OCI-LY7 (cell line): ENCODE measurements at regions not wholly inside any gene's neighbourhood (a gene's known extent, or its start where the extent isn't known, plus 50 kb on each side); places are given as distances from the start of the nearest gene placed in this dataset.
"Not testable (repeated sequence)": the region's sequence is repeated elsewhere in the genome, so short reads cannot be mapped to it uniquely, and the experiment has no call there.

ENCODE experiments used
- BruUV-seq: library from RNA; stranded (reverse); fragments of 400-500 nt; replicated peaks from 2 replicates; lab custom pipeline; 2021; lab: Mats Ljungman, UMichigan
- CTCF ChIA-PET: fragments of 300-600 bp; sonication (Branson Sonifier 250); formaldehyde crosslinking; loops from one replicate; lab custom pipeline; 2022; ENCODE audit warnings: antibody characterized with exemption; ENCODE audit not compliant: unreplicated experiment; lab: Charles Lee
- POLR2A ChIA-PET: fragments of 300-600 bp; sonication (Branson Sonifier 250); formaldehyde crosslinking; loops from one replicate; lab custom pipeline; 2022; ENCODE audit warnings: antibody characterized with exemption; lab: Charles Lee
- DNase-seq: peaks from one replicate; pipeline ENCODE4 v3.0.0-alpha.2; 2015; ENCODE audit warnings: low spot score
- H2AFZ ChIP-seq: fragments of 200-600 bp; sonication (generic), shearing (Covaris generic); 2 replicates; pipeline ENCODE4 v1.6.1; 2014; ENCODE audit warnings: mild to moderate bottlenecking, antibody characterized with exemption, low read length, moderate library complexity
- H3K27ac ChIP-seq: fragments of 200-600 bp; sonication (generic); 2 replicates; pipeline ENCODE4 v1.5.1; 2014; ENCODE audit warnings: mixed run types, low read depth, mild to moderate bottlenecking, moderate library complexity, low read length, inconsistent platforms; ENCODE audit not compliant: poor library complexity, severe bottlenecking
- H3K36me3 ChIP-seq: fragments of 200-600 bp; sonication (generic); 2 replicates; pipeline ENCODE4 v1.6.1; 2014; ENCODE audit warnings: mild to moderate bottlenecking, antibody characterized with exemption, low read length, moderate library complexity, mixed read lengths; ENCODE audit not compliant: insufficient read depth
- H3K4me1 ChIP-seq: fragments of 200-600 bp; sonication (generic); 2 replicates; pipeline ENCODE4 v1.5.1; 2014; ENCODE audit warnings: mild to moderate bottlenecking, low read length; ENCODE audit not compliant: insufficient read depth, poor library complexity, severe bottlenecking
- H3K4me2 ChIP-seq: fragments of 200-600 bp; sonication (generic); 2 replicates; pipeline ENCODE4 v1.6.1; 2014; ENCODE audit warnings: mild to moderate bottlenecking, low read length
- H3K4me3 ChIP-seq: fragments of 200-600 bp; sonication (generic); 2 replicates; pipeline ENCODE4 v1.5.1; 2014; ENCODE audit warnings: mild to moderate bottlenecking, low read depth, low read length; ENCODE audit not compliant: poor library complexity, severe bottlenecking
- H3K79me2 ChIP-seq: fragments of 200-600 bp; sonication (generic); 2 replicates; pipeline ENCODE4 v1.6.1; 2016; ENCODE audit warnings: low read depth, mild to moderate bottlenecking, low read length, moderate library complexity, mixed read lengths; ENCODE audit not compliant: insufficient read depth
- H3K9me2 ChIP-seq: fragments of 200-600 bp; sonication (generic); 2 replicates; pipeline ENCODE4 v1.6.1; 2016; ENCODE audit warnings: mild to moderate bottlenecking, low read length, mixed read lengths; ENCODE audit not compliant: insufficient read depth
- H3K9me3 ChIP-seq: fragments of 200-600 bp; sonication (generic); 2 replicates; pipeline ENCODE4 v1.6.1; 2014; ENCODE audit warnings: mild to moderate bottlenecking, mixed run types, low read length, mixed read lengths
- H4K20me1 ChIP-seq: fragments of 200-600 bp; sonication (generic); 2 replicates; pipeline ENCODE4 v1.6.1; 2014; ENCODE audit warnings: mild to moderate bottlenecking, antibody characterized with exemption, low read length, moderate library complexity, mixed read lengths; ENCODE audit not compliant: insufficient read depth
- EZH2phosphoT487 ChIP-seq: fragments of 200-600 bp; sonication (generic); IDR thresholded peaks from 2 replicates; pipeline ENCODE4 v1.6.1; 2018; ENCODE audit warnings: low read depth, borderline replicate concordance, mild to moderate bottlenecking, mixed run types, antibody characterized with exemption, low read length, moderate library complexity, mixed read lengths
- intact Hi-C: fragments of 100-400 bp; cut with micrococcal nuclease; formaldehyde crosslinking; loops from one replicate; pipeline ENCODE4 v1.10.0; 2022; ENCODE audit not compliant: unreplicated experiment
- TF ChIP-seq, protein P1 (sequence below): fragments of 200-600 bp; sonication (generic); conservative IDR thresholded peaks from 2 replicates; pipeline ENCODE4 v1.5.1; 2014; ENCODE audit warnings: mild to moderate bottlenecking, antibody characterized with exemption, low read length, moderate library complexity, mixed read lengths

DNA sequence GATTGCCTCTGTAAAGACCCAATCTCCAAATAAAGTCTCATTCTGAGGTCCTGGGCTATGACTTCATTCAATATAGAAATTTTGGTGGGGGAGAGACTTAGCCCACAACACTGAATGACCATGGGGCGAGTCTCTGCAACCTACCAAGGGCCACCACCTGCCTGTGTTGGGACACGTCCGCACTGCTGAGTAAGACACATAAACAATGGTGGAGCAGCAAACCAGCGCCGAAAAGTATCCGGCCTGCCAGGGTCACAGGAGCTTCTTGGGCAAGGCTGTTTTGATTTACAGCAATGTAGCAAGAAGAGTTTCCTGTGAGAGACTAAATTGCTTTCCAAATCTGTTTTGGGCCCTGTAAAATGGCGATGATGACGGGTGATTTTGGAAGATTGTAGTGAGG, 122.3 kb downstream of the SHANK2 start:
- Histone ChIP-seq H3K36me3 (no peaks in the 10 kb centered on the region), H3K4me1 (no peaks in the 10 kb centered on the region), H3K4me2 (no peak overlapping the region), H3K4me3 (no peak overlapping the region), H2AFZ (no peak overlapping the region), H3K9me3 (no peaks in the 10 kb centered on the region), H3K27ac (no peak overlapping the region), H3K9me2 (no peaks in the 10 kb centered on the region), H4K20me1 (no peaks in the 10 kb centered on the region), H3K79me2 (no peaks in the 10 kb centered on the region)
- TF ChIP-seq EZH2phosphoT487: no peak
- TF ChIP-seq, protein P1, sequence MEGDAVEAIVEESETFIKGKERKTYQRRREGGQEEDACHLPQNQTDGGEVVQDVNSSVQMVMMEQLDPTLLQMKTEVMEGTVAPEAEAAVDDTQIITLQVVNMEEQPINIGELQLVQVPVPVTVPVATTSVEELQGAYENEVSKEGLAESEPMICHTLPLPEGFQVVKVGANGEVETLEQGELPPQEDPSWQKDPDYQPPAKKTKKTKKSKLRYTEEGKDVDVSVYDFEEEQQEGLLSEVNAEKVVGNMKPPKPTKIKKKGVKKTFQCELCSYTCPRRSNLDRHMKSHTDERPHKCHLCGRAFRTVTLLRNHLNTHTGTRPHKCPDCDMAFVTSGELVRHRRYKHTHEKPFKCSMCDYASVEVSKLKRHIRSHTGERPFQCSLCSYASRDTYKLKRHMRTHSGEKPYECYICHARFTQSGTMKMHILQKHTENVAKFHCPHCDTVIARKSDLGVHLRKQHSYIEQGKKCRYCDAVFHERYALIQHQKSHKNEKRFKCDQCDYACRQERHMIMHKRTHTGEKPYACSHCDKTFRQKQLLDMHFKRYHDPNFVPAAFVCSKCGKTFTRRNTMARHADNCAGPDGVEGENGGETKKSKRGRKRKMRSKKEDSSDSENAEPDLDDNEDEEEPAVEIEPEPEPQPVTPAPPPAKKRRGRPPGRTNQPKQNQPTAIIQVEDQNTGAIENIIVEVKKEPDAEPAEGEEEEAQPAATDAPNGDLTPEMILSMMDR: no peak
- POLR2A ChIA-PET: no interaction called here
- intact Hi-C loops: no loop called here
- BruUV-seq: no TSS peak
- DNase-seq: no peak
- CTCF ChIA-PET: no interaction called here

DNA sequence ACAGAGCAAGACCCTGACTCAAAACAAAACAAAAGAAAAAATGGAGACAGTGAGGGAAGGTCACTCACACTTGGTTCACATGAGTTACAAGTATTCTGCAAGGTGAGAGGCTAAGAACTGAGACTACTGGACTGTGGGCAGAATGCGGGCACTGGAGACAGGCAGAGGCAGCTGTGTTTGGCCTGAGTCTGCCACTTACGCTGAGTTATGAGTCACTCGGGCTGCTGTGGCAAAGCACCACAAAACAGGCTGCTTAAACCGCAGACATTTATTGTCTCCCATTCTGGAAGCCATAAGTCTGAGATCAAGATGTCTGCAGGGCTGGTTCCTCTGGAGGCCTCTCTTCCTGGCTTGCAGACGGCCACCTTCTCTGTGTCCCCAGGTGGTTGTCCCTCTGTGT, 122.8 kb downstream of the SHANK2 start:
- Histone ChIP-seq H3K4me2 (no peak overlapping the region), H3K79me2 (no peaks in the 10 kb centered on the region), H3K9me3 (no peaks in the 10 kb centered on the region), H3K36me3 (no peaks in the 10 kb centered on the region), H3K9me2 (no peaks in the 10 kb centered on the region), H3K4me3 (no peak overlapping the region), H3K27ac (no peak overlapping the region), H2AFZ (no peak overlapping the region), H4K20me1 (no peaks in the 10 kb centered on the region), H3K4me1 (no peaks in the 10 kb centered on the region)
- ChIA-PET CTCF (no interaction called here), POLR2A (no interaction called here)
- DNase-seq: no peak
- intact Hi-C loops: loop anchor here (10.0 kb wide), 1 partner anchor 215 kb away; no protein-coding TSS in a partner anchor
- TF ChIP-seq, protein P1: no peak
- no peak for TF ChIP-seq EZH2phosphoT487
- no TSS peak for BruUV-seq

DNA sequence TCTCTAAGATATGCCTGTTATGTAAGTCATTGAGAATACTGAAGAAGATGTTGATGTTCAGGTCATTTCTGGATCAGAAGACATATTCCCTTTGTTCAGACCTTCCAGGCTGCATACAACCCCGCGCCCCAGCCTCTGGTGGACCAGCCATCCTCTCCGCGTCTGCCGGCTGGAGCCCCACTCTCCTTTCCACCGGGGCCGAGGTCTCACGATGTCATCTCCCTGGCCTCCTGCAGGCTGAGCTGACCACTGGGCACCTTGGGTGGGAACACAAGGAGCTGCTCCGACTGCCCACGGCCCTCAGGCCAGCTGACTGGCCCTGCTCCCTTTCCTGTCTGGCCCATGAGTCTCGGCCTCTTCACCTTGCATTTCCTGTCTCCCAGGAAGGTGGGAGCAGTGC, 124.6 kb downstream of the SHANK2 start:
- Histone ChIP-seq H3K4me3 (no peak overlapping the region), H2AFZ (no peak overlapping the region), H3K36me3 (no peaks in the 10 kb centered on the region), H3K4me1 (no peaks in the 10 kb centered on the region), H3K4me2 (no peak overlapping the region), H3K9me3 (no peaks in the 10 kb centered on the region), H4K20me1 (no peaks in the 10 kb centered on the region), H3K79me2 (no peaks in the 10 kb centered on the region), H3K27ac (no peak overlapping the region), H3K9me2 (no peaks in the 10 kb centered on the region)
- DNase-seq: no peak
- BruUV-seq: no TSS peak
- TF ChIP-seq, protein P1: no peak
- ChIA-PET POLR2A (no interaction called here), CTCF (no interaction called here)
- intact Hi-C loops: loop anchor here (10.0 kb wide), 1 partner anchor 217 kb away; no protein-coding TSS in a partner anchor

DNA sequence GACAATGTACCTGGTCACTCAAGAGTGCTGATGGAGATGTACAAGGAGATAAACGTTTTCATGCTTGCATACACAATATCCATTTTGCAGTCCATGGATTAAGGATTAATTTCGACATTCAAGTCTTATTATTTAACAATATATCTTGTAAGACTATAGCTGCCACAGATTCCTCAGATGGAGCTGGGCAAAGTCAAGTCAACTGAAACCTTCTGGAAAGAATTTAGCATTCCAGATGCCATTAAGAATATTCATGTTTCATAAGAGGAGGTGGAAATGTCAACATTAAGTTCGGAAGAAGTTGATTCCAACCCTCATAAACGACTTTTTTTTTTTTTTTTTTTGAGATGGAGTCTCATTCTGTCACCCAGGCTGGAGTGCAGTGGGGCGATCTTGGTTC, 126.0 kb downstream of the SHANK2 start:
- CTCF ChIA-PET, BruUV-seq, H3K27ac ChIP-seq, H3K9me2 ChIP-seq, H3K4me1 ChIP-seq, H3K4me3 ChIP-seq, H3K79me2 ChIP-seq, H4K20me1 ChIP-seq, H2AFZ ChIP-seq, H3K4me2 ChIP-seq, H3K36me3 ChIP-seq, POLR2A ChIA-PET, H3K9me3 ChIP-seq, DNase-seq: not testable (repeated sequence)
- intact Hi-C loops: loop anchor here (10.0 kb wide), 1 partner anchor 218 kb away; no protein-coding TSS in a partner anchor
